ENCODE measurements at regions not wholly inside any gene's neighbourhood (a gene's known extent, or its start where the extent isn't known, plus 50 kb on each side); places are given as distances from the start of the nearest gene placed in this dataset.

- TF ChIP-seq POLR2A (IDR thresholded peaks at IDR 0.05) (no peak), CTCF (IDR thresholded peaks at IDR 0.05) (no peak)
Measured at GRCh38 chr3:178277605-178278004, 258.6 kb upstream of the KCNMB2 start.
